HepG2 (cell line): ENCODE measurements at regions not wholly inside any gene's neighbourhood (a gene's known extent, or its start where the extent isn't known, plus 50 kb on each side); places are given as distances from the start of the nearest gene placed in this dataset.
A peak's percentile ranks its signal among the peaks of the same experiment; 100 is the strongest.

ENCODE experiments used
- MTF1 ChIP-seq: sonication (generic); formaldehyde crosslinking; IDR thresholded peaks from 2 replicates; pipeline ENCODE4 v1.5.0; 2020; ENCODE audit warnings: missing genetic modification reagents
- THYN1 ChIP-seq: sonication (generic); formaldehyde crosslinking; IDR thresholded peaks from 2 replicates; pipeline ENCODE4 v1.8.1; 2023; ENCODE audit warnings: low read depth, mild to moderate bottlenecking, moderate library complexity, missing genetic modification reagents, borderline replicate concordance
- ZNF224 ChIP-seq: sonication (generic); formaldehyde crosslinking; IDR thresholded peaks from 2 replicates; pipeline ENCODE4 v1.5.0; 2020; ENCODE audit warnings: mild to moderate bottlenecking, missing genetic modification reagents
- ZNF331 ChIP-seq: sonication (generic); formaldehyde crosslinking; IDR thresholded peaks from 2 replicates; pipeline ENCODE4 v1.4.0; 2020; ENCODE audit warnings: missing genetic modification reagents
- TF ChIP-seq, protein P1 (sequence below): sonication (generic); formaldehyde crosslinking; IDR thresholded peaks from 2 replicates; pipeline ENCODE4 v1.4.0; 2020; ENCODE audit warnings: mild to moderate bottlenecking, missing genetic modification reagents
- TF ChIP-seq, protein P2 (sequence below): sonication (generic); formaldehyde crosslinking; IDR thresholded peaks from 2 replicates; pipeline ENCODE4 v1.5.1; 2020; ENCODE audit warnings: mild to moderate bottlenecking, moderate library complexity, missing genetic modification reagents
- TF ChIP-seq, protein P3 (sequence below): sonication (generic); formaldehyde crosslinking; IDR thresholded peaks from 2 replicates; pipeline ENCODE4 v1.5.0; 2020; ENCODE audit warnings: missing genetic modification reagents
- TF ChIP-seq, protein P4 (sequence below): sonication (generic); formaldehyde crosslinking; IDR thresholded peaks from 2 replicates; pipeline ENCODE4 v1.4.0; 2020; ENCODE audit warnings: missing genetic modification reagents
- TF ChIP-seq, protein P5 (sequence below): sonication (generic); formaldehyde crosslinking; IDR thresholded peaks from 2 replicates; pipeline ENCODE4 v1.4.0; 2020; ENCODE audit warnings: missing genetic modification reagents
- TF ChIP-seq, protein P6 (sequence below): sonication (generic); formaldehyde crosslinking; IDR thresholded peaks from 2 replicates; pipeline ENCODE4 v1.4.0; 2020; ENCODE audit warnings: mild to moderate bottlenecking, missing genetic modification reagents, borderline replicate concordance

DNA sequence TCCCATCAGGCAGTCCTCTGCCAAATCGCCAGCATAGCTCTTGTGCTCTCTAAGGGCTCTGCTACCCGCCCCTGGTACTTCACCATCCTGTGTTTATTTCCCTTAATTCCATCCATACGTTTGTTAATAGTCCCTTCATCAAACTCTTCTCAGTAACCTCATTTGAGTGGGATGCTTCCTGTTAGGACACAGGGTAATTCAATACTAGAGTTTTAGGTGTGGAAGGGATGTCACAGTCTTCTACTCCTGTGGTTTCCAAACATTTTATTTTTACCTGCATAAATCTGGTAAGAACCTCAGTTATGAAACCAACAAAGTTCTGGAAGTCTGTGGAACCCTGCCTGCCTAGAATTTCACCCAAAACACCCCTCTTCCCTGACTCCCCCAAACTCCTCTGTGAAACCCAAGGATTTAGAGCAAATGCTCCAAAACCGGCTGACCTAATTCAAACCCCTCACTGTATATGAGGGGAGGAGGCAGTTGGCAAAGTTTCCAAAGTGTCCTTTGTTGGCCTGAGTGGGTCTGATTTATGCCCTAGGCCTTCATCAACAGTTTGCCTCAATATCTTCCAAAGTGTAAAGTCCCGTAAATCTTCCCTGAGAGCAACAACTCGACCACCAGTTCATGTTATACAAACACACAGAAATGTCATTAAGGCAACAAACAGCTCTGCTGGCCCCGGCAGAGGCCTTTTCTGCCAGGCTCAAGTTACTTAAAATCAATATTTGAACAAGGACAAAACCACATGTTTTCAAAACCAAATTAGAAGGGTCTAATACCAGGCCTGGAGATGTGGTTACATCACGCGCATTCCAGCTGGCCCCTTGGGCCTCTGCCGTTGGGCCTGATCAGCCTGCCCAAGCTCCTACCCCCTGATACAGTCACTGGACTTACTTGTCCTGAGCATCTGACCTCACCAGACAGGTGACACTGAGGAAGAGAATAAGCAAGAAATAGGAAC lies 82.4 kb upstream of the FGGY start (continued):
- TF ChIP-seq, protein P1, sequence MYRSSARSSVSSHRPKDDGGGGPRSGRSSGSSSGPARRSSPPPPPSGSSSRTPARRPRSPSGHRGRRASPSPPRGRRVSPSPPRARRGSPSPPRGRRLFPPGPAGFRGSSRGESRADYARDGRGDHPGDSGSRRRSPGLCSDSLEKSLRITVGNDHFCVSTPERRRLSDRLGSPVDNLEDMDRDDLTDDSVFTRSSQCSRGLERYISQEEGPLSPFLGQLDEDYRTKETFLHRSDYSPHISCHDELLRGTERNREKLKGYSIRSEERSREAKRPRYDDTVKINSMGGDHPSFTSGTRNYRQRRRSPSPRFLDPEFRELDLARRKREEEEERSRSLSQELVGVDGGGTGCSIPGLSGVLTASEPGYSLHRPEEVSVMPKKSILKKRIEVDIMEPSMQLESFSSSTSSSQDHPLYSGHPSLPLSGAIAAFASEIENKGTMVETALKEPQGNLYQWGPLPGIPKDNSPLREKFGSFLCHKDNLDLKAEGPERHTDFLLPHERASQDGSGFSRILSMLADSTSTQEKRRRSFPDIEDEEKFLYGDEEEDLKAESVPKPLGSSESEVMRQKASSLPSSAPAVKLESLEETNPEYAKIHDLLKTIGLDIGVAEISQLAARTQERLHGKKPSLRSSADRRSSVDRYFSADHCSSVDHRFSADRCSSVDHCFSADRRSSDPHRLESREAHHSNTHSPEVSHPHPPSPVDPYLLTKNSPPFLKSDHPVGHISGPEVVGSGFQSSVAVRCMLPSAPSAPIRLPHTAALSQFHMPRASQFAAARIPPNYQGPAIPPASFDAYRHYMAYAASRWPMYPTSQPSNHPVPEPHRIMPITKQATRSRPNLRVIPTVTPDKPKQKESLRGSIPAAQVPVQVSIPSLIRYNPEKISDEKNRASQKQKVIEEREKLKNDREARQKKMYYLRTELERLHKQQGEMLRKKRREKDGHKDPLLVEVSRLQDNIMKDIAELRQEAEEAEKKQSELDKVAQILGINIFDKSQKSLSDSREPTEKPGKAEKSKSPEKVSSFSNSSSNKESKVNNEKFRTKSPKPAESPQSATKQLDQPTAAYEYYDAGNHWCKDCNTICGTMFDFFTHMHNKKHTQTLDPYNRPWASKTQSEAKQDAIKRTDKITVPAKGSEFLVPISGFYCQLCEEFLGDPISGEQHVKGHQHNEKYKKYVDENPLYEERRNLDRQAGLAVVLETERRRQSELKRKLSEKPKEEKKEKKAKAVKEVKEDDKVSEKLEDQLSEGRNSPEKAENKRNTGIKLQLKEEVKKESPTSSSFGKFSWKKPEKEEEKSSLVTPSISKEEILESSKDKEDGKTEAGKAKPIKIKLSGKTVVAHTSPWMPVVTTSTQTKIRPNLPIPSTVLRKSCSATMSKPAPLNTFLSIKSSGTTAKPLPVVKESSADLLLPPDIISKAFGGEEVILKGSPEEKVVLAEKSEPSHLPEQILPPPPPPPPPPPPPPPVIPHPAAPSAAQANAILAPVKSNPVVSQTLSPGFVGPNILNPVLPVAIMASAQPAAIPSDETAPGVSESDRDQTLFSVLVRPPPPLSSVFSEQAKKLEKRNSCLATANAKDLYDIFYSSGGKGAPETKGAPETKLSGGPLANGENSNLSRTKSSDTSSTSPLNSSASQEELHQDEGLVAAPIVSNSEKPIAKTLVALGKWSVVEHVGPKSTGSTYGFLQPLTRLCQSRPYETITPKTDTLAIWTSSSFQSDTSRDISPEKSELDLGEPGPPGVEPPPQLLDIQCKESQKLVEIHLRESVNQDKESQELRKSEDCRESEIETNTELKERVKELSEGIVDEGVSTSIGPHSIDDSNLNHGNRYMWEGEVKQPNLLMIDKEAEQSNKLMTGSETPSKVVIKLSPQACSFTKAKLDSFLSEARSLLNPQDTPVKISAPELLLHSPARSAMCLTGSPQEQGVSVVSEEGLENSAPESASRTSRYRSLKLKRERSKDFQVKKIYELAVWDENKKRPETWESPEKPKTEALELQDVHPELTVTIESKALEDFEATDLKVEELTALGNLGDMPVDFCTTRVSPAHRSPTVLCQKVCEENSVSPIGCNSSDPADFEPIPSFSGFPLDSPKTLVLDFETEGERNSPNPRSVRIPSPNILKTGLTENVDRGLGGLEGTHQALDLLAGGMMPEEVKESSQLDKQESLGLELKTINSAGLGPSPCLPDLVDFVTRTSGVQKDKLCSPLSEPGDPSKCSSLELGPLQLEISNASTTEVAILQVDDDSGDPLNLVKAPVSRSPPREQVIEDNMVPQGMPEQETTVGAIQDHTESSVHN: no peak
- TF ChIP-seq, protein P2, sequence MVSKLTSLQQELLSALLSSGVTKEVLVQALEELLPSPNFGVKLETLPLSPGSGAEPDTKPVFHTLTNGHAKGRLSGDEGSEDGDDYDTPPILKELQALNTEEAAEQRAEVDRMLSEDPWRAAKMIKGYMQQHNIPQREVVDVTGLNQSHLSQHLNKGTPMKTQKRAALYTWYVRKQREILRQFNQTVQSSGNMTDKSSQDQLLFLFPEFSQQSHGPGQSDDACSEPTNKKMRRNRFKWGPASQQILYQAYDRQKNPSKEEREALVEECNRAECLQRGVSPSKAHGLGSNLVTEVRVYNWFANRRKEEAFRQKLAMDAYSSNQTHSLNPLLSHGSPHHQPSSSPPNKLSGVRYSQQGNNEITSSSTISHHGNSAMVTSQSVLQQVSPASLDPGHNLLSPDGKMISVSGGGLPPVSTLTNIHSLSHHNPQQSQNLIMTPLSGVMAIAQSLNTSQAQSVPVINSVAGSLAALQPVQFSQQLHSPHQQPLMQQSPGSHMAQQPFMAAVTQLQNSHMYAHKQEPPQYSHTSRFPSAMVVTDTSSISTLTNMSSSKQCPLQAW (CRISPR knock-in tag): peak; percentile 93
- TF ChIP-seq, protein P3, sequence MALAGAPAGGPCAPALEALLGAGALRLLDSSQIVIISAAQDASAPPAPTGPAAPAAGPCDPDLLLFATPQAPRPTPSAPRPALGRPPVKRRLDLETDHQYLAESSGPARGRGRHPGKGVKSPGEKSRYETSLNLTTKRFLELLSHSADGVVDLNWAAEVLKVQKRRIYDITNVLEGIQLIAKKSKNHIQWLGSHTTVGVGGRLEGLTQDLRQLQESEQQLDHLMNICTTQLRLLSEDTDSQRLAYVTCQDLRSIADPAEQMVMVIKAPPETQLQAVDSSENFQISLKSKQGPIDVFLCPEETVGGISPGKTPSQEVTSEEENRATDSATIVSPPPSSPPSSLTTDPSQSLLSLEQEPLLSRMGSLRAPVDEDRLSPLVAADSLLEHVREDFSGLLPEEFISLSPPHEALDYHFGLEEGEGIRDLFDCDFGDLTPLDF (CRISPR knock-in tag): no peak
- TF ChIP-seq, protein P4, sequence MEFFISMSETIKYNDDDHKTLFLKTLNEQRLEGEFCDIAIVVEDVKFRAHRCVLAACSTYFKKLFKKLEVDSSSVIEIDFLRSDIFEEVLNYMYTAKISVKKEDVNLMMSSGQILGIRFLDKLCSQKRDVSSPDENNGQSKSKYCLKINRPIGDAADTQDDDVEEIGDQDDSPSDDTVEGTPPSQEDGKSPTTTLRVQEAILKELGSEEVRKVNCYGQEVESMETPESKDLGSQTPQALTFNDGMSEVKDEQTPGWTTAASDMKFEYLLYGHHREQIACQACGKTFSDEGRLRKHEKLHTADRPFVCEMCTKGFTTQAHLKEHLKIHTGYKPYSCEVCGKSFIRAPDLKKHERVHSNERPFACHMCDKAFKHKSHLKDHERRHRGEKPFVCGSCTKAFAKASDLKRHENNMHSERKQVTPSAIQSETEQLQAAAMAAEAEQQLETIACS (CRISPR knock-in tag): no peak
- no peak; the same call in 1 of the 2 replicates for TF ChIP-seq ZNF224 (CRISPR knock-in tag)
- no peak for TF ChIP-seq THYN1 (CRISPR knock-in tag)
- TF ChIP-seq ZNF331: peak; percentile 92
- TF ChIP-seq, protein P5, sequence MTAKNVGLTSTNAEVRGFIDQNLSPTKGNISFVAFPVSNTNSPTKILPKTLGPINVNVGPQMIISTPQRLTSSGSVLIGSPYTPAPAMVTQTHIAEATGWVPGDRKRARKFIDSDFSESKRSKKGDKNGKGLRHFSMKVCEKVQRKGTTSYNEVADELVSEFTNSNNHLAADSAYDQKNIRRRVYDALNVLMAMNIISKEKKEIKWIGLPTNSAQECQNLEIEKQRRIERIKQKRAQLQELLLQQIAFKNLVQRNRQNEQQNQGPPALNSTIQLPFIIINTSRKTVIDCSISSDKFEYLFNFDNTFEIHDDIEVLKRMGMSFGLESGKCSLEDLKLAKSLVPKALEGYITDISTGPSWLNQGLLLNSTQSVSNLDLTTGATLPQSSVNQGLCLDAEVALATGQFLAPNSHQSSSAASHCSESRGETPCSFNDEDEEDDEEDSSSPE (CRISPR knock-in tag): peak; percentile 46; the same call in 1 of the 2 replicates
- TF ChIP-seq, protein P6, sequence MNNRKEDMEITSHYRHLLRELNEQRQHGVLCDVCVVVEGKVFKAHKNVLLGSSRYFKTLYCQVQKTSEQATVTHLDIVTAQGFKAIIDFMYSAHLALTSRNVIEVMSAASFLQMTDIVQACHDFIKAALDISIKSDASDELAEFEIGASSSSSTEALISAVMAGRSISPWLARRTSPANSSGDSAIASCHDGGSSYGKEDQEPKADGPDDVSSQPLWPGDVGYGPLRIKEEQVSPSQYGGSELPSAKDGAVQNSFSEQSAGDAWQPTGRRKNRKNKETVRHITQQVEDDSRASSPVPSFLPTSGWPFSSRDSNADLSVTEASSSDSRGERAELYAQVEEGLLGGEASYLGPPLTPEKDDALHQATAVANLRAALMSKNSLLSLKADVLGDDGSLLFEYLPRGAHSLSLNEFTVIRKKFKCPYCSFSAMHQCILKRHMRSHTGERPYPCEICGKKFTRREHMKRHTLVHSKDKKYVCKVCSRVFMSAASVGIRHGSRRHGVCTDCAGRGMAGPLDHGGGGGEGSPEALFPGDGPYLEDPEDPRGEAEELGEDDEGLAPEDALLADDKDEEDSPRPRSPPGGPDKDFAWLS (CRISPR knock-in tag): no peak
- no peak for TF ChIP-seq MTF1
